GM12865 (cell line): ENCODE measurements at regions not wholly inside any gene's neighbourhood (a gene's known extent, or its start where the extent isn't known, plus 50 kb on each side); places are given as distances from the start of the nearest gene placed in this dataset.

Experiments used
- DNase-seq: peaks from one replicate; pipeline ENCODE4 v3.0.0; 2010; ENCODE audit warnings: low read depth
- H3K4me3 ChIP-seq: 2 replicates; pipeline ENCODE4 v1.5.1; 2011; ENCODE audit warnings: mild to moderate bottlenecking, low read depth, low read length, control low read depth
- TF ChIP-seq, protein P1 (sequence below): IDR thresholded peaks from 2 replicates; pipeline ENCODE4 v1.5.1; 2011; ENCODE audit warnings: low read length, control low read depth, low read depth, inconsistent platforms; ENCODE audit not compliant: insufficient read depth; ENCODE audit errors: missing control alignments

GRCh38 chr18:78762753-78763152 lies 216.9 kb upstream of the SALL3 start:
- H3K4me3 ChIP-seq = no peak overlapping the region
- TF ChIP-seq, protein P1, sequence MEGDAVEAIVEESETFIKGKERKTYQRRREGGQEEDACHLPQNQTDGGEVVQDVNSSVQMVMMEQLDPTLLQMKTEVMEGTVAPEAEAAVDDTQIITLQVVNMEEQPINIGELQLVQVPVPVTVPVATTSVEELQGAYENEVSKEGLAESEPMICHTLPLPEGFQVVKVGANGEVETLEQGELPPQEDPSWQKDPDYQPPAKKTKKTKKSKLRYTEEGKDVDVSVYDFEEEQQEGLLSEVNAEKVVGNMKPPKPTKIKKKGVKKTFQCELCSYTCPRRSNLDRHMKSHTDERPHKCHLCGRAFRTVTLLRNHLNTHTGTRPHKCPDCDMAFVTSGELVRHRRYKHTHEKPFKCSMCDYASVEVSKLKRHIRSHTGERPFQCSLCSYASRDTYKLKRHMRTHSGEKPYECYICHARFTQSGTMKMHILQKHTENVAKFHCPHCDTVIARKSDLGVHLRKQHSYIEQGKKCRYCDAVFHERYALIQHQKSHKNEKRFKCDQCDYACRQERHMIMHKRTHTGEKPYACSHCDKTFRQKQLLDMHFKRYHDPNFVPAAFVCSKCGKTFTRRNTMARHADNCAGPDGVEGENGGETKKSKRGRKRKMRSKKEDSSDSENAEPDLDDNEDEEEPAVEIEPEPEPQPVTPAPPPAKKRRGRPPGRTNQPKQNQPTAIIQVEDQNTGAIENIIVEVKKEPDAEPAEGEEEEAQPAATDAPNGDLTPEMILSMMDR = no peak
- DNase-seq = no peak

DNA sequence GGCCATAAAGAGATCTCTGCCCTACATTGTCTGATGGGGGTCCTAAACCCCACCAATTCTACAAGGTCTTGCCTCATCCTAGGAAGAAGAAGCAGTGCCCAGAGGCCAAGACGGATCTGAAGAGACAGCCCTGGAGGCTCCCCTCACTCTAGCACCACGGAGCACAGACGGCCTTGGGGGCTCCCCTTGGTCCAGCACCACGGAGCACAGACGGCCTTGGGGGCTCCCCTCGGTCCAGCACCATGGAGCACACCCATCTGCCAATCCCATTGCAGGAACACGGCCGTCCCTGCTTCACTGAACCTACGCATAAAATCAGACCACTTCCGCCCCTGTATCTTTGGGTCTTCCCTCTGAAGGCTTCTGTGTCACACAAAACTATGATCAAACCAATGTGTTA lies 215.1 kb upstream of the SALL3 start:
- no peak overlapping the region for H3K4me3 ChIP-seq
- TF ChIP-seq, protein P1 = no peak
- no peak for DNase-seq

DNA sequence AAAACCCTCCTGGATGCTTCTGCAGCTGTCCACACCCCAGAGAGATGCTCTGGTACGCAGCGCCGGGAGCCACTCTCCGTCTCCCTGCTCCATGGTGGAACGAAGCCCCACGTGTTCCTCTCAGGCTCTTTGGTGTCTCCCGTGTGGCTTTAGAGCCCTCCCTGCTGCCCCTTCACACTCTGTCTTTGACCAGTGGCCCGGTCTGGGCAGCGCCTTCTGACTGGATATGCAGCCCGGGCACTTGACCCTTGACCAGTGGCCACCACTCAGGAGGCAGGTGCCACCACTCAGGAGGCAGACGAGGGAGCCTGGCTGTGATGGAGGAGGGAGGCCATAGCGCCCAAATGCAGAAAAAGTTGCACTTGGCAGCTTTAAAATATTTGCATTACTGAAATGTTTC lies 214.5 kb upstream of the SALL3 start:
- no peak overlapping the region for H3K4me3 ChIP-seq
- no peak for DNase-seq
- TF ChIP-seq, protein P1 = no peak

GRCh38 chr18:78765637-78766281 lies 213.9 kb upstream of the SALL3 start:
- no peak overlapping the region for H3K4me3 ChIP-seq
- TF ChIP-seq, protein P1 = no peak
- no peak for DNase-seq

DNA sequence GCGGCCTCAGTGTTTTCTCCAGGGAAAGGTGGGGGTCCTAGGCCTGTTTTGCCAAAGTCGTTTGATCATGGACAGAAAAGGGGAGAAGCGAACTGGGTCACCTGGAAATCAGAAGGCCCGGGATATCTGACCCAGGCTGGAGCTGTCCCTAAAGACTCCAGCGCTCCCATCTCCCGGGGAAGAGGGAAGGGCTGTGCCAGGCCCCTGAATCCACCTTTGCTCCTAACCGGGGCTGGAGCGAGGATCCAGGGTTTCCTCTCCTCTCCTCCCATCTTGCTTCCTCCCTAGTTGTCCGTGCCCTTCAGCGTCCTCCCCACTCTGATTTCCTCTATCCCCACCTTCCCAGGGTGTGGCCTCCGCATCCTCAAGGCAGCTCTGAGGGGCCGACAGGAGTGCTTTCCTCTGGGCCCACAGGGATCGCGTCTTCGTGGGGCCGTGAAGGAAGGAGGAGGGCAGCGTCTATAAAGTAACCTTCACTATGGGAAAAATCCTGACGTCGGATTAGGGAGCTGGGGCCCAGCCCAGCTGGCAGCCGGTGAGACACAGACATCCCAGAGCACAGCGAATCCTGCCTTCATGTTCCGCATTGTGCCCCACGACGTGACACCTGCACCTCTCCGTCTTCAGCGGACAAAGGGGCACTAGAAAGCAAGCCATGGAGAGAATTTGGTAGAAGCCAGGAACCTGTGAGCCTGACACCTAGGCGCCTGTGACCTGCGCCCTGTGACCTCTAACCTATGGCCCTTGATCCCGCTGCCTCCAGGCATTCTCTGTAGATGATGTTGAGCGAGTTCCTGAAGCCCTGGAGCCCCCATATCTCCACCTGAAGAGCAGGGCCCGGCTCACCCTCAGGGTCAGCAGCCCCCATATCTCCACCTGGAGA lies 212.7 kb upstream of the SALL3 start:
- TF ChIP-seq, protein P1 = no peak
- H3K4me3 ChIP-seq = no peak overlapping the region
- DNase-seq = no peak

DNA sequence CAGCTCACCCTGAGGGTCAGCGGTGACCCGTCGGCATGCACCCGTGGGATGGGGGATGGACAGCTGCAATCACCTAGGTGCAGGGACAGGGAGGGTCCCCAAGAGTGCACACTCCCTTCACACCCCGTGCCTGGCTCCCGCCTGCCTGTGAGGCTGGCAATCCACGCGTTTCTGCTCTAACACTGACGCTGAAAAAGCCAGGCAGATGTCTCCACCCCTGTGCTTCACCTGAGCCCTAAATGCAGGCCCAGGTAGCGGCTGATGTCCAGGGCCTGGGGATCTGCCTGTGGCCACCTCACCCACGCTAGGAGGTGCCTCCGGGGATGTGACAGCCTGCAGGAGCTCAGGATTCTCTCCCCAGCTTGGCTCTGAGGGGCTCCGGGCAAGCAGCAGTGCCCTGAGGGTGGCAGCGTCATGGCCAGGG lies 212.0 kb upstream of the SALL3 start:
- no peak for DNase-seq
- TF ChIP-seq, protein P1 = no peak
- no peak overlapping the region for H3K4me3 ChIP-seq
